Stomach (tissue), 4 donors: ENCODE measurements at regions not wholly inside any gene's neighbourhood (a gene's known extent, or its start where the extent isn't known, plus 50 kb on each side); places are given as distances from the start of the nearest gene placed in this dataset.

Source experiments
- CTCF ChIP-seq, 7 experiments: fragments of 450-650 bp in 4 of 7; fragments of 200-600 bp in 3 of 7; sonication (generic) in 3 of 7; IDR thresholded peaks; one replicate each; pipeline ENCODE4 v1.5.1; 2016 to 2019; ENCODE audit warnings: antibody characterized with exemption in 7 of 7, control low read depth in 2 of 7, mild to moderate bottlenecking in 1 of 7
- POLR2A ChIP-seq, 4 donors: fragments of 450-650 bp; IDR thresholded peaks; one replicate each; pipeline ENCODE4 v1.6.1; 2016; ENCODE audit warnings: antibody characterized with exemption in 4 of 4, control low read depth in 2 of 4, mild to moderate bottlenecking in 1 of 4, moderate library complexity in 1 of 4

- TF ChIP-seq POLR2A (IDR thresholded peaks at IDR 0.05) (no peak), CTCF (IDR thresholded peaks at IDR 0.05) (no peak)
Observed at GRCh38 chr11:81568918-81569317, 1164.7 kb downstream of the FAM181B start.
